HuH-7.5 (cell line): ENCODE measurements at regions not wholly inside any gene's neighbourhood (a gene's known extent, or its start where the extent isn't known, plus 50 kb on each side); places are given as distances from the start of the nearest gene placed in this dataset.
A peak's percentile ranks its signal among the peaks of the same experiment; 100 is the strongest.
"Not testable (repeated sequence)": the region's sequence is repeated elsewhere in the genome, so short reads cannot be mapped to it uniquely, and the experiment has no call there.

ENCODE experiments used
- DNase-seq: peaks from one replicate; pipeline ENCODE4 v3.0.0; 2011; ENCODE audit warnings: low spot score

DNA sequence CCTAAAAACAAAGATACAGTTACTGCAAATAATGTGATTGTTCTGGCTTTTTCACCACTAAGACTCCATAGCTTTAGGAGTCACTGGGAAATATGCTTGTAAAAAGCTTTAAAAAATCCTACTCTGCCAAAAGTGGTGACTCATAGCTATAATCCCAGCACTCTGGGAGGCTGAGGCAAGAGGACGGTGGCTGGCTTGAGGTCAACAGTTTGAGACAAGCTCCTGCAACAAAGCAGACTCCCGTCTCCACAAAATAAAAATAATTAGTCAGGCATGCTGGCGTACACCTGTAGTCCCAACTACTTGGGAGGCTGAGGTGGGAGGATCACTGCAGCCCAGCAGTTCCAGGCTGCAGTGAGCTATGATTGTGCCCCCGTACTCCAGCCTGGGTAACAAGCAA is 406.4 kb downstream of the HTR1A start:
- no peak for DNase-seq

GRCh38 chr5:63554191-63554590 is 408.1 kb downstream of the HTR1A start:
- no peak for DNase-seq

DNA sequence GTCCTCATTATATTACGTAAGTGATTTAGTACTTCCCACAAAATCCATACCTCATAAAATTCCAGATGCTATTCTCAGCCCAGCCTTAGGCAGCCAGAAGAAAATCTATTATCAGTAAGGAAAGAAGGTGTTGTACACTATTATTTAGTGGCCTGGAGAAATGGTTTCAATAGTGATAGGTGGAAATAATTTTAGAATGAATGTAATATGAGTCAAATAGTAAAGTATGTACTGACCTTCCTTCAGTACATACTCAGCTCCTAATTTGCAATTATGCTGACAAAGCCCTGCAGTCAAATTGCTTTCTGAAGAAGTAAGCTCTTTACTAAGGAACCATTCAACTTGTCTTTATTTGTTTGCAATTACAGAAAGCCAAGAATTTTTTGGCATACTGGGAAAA is 409.2 kb downstream of the HTR1A start:
- DNase-seq = no peak

- no peak for DNase-seq
Measured at GRCh38 chr5:63535840-63536602, 426.2 kb downstream of the HTR1A start.

- DNase-seq = no peak
Measured at GRCh38 chr5:63524281-63524680, 438.0 kb downstream of the HTR1A start.

DNA sequence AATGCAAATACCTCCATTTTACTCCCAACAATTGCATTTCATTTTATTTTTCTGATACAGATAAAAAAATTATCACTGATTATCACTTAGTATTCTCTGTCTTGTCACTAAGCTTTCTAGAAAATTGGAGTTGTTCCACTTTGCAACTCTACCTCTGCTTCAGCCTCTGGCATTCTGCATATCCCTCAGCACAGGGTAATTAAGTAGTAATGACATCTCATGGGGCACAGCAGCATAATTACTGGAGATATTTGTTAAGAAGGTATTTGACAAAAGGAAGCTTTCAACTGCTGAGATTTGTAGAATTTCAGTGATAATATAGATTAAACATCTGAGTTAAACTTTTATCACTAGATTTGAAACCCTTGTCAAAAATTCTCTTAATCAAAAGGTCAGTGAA is 446.2 kb downstream of the HTR1A start:
- DNase-seq = no peak

DNA sequence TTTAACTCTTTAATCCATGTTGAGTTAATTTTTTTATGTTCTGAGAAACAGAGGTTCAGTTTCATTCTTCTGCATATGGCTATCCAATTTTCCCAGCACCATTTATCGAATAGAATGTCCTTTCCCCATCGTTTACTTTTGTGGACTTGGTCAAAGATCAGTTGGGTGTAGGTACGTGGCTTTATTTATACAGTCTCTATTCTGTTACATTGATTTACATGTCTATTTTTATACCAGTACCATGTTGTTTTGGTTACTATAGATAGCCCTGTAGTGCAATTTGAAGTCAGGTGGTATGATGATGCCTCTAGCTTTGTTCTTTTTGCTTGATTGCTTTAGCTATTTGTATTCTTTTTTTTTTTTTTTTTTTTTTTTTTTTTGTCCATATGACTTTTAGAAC is 462.0 kb downstream of the HTR1A start:
- no peak for DNase-seq

GRCh38 chr5:63495225-63495624 is 467.0 kb downstream of the HTR1A start:
- no peak for DNase-seq

DNA sequence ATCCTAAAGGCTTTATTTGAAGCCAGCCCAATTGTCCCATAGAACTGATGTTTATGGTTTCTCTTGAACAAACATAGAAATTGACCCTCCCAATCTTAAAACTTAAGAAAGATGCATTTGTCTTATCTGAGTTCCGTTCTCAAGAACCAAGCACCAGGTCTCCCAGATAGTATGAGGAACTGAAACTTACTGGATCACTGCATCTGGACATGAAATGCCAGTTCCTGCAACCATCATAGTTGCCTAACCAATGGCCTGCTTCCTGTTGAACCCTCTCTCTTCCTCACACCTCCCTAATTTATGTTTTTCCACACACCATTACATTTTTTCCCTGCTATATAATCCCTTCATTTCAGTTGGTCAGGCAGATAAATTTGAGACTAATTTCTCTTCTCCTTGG is 478.9 kb downstream of the HTR1A start:
- DNase-seq = no peak

DNA sequence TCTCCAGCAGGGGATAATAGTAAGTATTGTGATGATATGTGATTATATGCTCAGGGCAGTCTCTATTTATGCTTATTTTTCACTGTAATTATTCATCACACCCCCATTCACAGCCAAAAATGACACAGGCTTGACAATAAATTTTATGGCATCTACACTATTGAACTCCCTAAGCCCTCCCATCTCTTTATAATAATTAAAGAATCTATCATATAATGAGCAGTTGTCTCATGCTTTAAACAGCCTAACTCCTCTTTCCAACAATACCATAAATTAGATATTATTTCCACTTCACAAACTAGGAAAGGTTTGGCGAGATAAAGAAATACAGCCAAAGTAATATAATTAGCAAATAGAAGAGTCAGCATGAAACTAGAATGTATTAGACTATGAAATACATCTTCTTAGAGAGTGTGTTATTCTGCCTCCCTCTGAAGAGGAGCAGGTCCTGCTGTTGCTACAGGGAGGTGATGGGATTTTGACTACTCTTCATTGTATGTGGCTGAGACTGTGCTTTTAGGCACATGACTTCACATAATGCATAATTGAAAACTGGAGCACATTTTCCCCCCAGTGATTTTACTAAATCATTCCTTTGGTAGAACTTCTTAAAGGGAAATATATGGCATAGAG is 488.8 kb downstream of the HTR1A start:
- no peak for DNase-seq

DNA sequence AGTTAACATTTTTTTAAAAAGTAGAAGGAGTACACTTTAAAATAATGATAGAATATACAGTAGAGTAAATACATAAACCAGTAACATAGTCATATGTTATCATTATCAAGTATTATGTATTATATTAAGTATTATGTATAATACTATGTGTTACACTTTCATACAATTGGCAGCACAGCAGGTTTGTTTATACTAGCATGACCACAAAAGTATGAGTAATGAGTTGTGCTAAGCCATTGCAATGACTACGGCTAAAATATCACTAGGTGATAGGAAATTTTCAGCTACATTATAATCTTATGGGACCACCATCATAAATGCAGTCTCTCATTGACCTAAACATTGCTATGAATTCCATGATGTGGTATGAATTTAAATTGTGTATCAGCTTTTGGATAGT is 506.0 kb downstream of the HTR1A start:
- DNase-seq = no peak

GRCh38 chr5:63451188-63451587 is 511.1 kb downstream of the HTR1A start:
- no peak for DNase-seq

DNA sequence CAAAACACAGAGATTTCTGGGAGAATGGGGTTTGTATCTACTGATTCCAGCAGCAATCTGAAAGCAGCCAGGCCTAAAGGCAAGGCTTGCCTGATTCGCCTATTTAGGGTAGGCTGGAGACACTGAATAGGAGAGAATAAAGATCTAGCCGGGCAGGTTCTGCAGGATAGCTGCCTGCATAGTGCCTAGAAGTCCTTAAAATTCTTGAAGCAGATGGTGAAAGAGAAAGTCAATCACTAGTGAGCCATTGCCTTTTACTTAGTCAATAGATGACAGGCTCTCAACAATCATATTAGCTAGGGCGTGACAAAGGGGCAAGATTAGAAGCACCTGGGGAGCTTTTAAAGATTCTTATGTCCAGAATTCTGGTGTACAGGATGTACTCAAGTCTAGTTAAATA is 522.7 kb downstream of the HTR1A start:
- DNase-seq = no peak

- no peak for DNase-seq
Measured at GRCh38 chr5:63409737-63410136, 552.5 kb downstream of the HTR1A start.

DNA sequence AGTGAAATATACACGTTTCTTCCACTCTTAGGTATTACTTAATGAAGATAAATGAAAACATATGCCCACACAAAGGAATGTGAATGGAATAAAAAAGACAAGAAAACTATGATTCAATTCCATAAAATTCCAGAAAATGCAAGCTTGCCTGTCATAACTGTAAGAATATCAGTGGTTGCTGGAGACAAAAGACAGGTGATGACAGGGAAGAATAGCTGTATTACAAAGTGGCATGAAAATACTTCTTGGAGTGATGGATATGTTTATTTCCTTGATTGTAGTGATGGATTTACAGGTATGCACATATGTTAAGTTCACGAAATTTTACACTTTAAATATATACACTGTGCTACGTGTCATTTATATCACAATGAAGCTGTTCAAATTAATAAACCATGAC is 553.3 kb downstream of the HTR1A start:
- DNase-seq = no peak

- DNase-seq = peak; percentile 6
Measured at GRCh38 chr5:63401436-63402046, 560.7 kb downstream of the HTR1A start.

DNA sequence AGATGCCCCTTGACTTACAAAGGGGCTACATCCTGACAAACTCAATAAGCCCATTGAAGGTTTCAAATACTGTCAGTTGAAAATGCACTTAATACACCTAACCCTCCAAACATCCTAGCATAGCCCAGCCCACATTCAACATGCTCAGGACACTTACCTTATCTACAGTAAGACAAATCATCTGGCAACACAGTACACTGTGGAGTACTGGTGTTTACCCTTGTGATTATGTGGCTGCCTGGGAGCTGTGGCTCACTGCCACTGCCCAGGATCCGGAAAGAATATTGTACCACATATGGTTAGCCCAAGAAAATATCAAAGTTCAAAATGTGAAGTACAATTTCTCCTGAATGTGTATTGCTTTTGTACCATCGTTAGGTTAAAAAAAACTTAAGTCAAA is 562.2 kb downstream of the HTR1A start:
- DNase-seq = no peak

DNA sequence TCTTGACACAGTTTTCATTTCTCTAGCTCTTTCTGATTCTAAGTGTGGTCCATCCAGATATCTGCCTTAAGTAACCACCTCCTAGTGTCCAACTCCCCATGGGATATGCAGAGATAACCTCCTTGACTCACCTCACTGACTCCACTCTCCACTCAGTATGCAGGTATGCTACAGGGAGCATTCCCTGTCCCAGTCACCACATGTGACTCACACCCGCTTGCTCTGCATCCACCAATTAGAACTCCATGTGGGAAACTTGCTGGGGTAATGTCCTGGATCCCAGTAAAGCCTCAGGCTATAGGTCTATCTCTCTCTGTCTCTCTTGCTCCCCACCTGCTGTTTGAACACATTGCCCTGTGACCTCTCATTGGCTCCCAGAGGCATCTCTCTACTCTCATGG is 563.9 kb downstream of the HTR1A start:
- no peak for DNase-seq

DNA sequence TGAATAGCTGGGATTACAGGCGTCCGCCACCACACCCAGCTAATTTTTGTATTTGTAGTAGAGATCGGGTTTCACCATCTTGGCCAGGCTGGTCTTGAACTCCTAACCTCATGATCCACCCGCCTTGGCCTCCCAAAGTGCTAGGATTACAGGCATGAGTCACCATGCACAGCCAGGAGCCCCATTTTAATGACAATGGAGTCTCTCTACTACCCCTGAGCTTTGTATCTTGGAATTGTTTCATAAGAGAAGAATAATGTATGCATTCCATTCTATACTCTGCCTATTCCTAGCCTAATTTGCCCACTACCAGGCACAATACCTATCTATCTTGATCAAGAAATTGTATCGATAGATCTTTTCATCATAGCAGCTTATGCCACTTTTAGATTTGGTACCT is 574.1 kb downstream of the HTR1A start:
- not testable (repeated sequence) for DNase-seq

DNA sequence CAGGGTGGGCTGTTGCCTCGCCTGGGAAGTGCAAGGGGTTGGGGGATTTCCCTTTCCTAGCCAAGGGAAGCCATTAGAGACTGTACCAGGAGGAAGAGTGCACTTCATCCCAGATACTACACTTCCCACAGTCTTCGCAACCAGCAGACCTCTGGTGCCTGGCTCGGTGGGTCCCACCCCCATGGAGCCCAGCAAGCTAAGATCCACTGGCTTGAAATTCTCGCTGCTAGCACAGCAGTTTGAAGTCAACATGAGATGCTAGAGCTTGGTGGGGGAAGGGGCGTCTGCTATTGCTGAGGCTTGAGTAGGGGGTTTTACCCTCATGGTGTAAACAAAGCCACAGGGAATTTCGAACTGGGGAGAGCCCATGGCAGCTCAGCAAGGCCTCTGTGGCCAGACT is 586.4 kb downstream of the HTR1A start:
- DNase-seq = no peak

- DNase-seq = no peak
Measured at GRCh38 chr5:63374085-63374484, 588.2 kb downstream of the HTR1A start.

DNA sequence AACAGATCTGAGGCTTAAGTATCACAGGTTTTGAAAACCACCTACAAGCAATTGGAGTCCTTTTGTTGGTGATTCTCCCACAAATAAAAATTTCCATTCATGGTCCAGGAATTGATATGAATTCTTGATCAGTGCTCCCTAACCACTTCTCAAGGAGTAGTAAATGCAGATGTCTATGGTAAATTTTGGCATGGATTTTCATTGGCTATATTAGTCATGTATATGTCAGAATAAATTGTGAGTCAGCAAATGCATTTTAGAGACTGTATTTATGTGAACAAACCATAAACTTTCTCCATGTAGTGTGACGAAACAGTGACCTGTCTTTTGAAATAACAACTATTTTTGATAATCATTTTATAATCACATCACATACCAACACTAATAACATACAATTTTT is 611.1 kb downstream of the HTR1A start:
- DNase-seq = no peak

- DNase-seq = no peak
Measured at GRCh38 chr5:63346451-63346850, 615.8 kb downstream of the HTR1A start.

DNA sequence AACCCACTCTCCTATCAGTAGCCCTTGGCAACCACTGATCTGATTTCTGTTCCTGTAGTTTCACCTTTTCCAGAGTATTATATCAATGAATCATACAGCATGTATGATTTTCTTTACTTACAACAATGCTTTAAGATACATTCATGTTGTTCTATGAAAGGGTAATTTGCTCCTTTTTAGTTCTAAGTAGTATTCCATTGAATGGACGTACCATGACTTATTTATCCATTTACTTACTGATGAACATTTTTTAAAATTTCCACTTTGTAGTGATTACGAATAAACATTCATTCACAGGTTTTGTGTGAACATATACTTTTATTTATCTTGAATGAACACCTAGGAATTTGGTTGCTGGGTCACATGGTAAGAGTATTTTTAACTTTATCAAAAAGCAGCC is 620.8 kb downstream of the HTR1A start:
- DNase-seq = no peak
